Mucosa of rectum (tissue), 2 donors: ENCODE measurements at regions not wholly inside any gene's neighbourhood (a gene's known extent, or its start where the extent isn't known, plus 50 kb on each side); places are given as distances from the start of the nearest gene placed in this dataset.

ENCODE experiments used
- H3K27ac ChIP-seq, 2 donors: one replicate each; pipeline ENCODE4 v1.7.0; 2013; ENCODE audit warnings: inconsistent platforms in 2 of 2, low read depth in 2 of 2, low read length in 2 of 2
- H3K27me3 ChIP-seq, 2 donors: one replicate each; pipeline ENCODE4 v1.7.0; 2013; ENCODE audit warnings: low read length in 2 of 2; ENCODE audit not compliant: control insufficient read depth in 2 of 2, insufficient read depth in 2 of 2
- H3K36me3 ChIP-seq, 2 donors: one replicate each; pipeline ENCODE4 v1.7.0; 2013; ENCODE audit warnings: low read length in 2 of 2; ENCODE audit not compliant: control insufficient read depth in 2 of 2, insufficient read depth in 2 of 2
- H3K4me1 ChIP-seq, 2 donors: one replicate each; pipeline ENCODE4 v1.7.0; 2013; ENCODE audit warnings: low read length in 2 of 2, mild to moderate bottlenecking in 1 of 2; ENCODE audit not compliant: control insufficient read depth in 2 of 2, insufficient read depth in 2 of 2
- H3K4me3 ChIP-seq, 2 donors: one replicate each; pipeline ENCODE4 v1.7.0; 2013; ENCODE audit warnings: low read length in 2 of 2
- H3K9ac ChIP-seq, 2 donors: one replicate each; pipeline ENCODE4 v1.7.0; 2013; ENCODE audit warnings: low read length in 2 of 2, low read depth in 1 of 2, mild to moderate bottlenecking in 1 of 2
- H3K9me3 ChIP-seq, 2 donors: one replicate each; pipeline ENCODE4 v1.7.0; 2013; ENCODE audit warnings: low read length in 2 of 2; ENCODE audit not compliant: control insufficient read depth in 2 of 2
- donor health status: healthy.
- donor health status: Normal muscosa, but diverticular disease.

DNA sequence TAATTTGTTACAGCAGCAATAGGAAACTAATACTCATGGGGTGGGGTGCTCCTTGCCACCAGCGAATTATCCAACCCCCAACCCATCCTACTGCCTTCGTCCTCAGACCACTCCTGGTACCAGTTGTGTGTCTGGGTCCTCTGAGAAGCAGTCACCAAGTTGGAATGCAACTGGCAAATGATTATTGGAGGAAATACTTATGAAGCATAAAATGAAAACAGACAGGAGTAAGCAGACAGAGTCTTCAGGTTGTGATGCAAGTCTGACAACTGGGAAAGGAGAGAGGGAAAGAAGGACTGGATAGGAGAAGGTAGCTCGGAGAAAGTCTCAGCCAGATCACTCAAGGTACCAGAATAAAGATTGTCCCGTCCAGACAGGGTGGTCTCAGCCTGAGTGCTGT lies 181.1 kb upstream of the ARID2 start:
- Histone ChIP-seq H3K9me3 (no peaks in the 10 kb centered on the region), H3K4me1 (no peaks in the 10 kb centered on the region), H3K36me3 (no peaks in the 10 kb centered on the region), H3K4me3 (no peak overlapping the region), H3K27me3 (no peaks in the 10 kb centered on the region), H3K27ac (no peak overlapping the region), H3K9ac (no peak overlapping the region)

DNA sequence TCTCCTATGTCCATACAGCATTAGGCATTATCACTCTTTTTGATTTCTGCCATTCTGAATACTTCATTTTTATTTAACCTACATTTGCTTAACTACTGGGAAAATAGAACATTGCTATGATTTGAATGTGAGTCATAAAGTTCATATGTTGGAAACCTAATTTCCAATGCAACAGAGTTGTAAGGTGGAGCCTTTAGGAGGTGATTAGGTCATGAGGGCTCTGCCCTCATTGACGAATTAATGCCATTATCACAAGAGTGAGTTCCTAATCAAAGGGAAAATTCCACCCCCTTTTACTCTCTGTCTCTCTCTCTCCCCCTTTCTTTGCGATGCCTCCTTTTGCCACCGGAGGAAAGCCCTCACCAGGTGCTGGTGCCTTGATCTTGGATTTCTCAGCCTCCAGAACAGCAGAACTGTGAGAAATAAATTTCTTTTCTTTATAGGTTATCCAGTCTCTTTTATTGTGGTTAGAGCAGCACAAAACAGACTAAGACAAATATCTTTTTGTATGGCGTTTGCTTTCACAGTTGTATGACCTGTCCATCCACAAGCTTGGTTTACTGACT lies 180.1 kb upstream of the ARID2 start:
- Histone ChIP-seq H3K4me1 (no peaks in the 10 kb centered on the region), H3K27me3 (no peaks in the 10 kb centered on the region), H3K27ac (no peak overlapping the region), H3K36me3 (no peaks in the 10 kb centered on the region), H3K4me3 (no peak overlapping the region), H3K9ac (no peak overlapping the region), H3K9me3 (no peaks in the 10 kb centered on the region)

DNA sequence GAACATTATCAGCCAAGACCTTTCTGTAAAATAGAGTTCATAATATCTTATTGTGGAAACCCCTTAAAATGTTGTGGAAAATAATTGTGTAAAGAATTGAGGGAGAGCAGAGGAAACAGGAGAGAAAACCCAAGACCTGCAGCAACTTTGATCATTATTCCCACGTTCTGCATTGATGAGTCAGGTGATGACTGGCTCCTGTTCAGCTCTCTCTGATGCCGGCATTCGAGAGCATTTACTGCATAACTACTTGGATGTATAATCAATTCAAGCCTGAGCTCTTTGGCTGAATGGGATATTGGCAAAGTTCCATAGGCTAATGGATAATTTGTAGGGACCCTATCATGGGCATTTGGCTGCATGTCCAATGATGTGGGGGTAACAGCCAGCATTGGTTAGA lies 176.3 kb upstream of the ARID2 start:
- H3K27me3 ChIP-seq: no peaks in the 10 kb centered on the region
- no peaks in the 10 kb centered on the region for H3K4me1 ChIP-seq
- no peak overlapping the region for H3K4me3 ChIP-seq
- H3K36me3 ChIP-seq: no peaks in the 10 kb centered on the region
- no peaks in the 10 kb centered on the region for H3K9me3 ChIP-seq
- no peak overlapping the region for H3K9ac ChIP-seq
- no peak overlapping the region for H3K27ac ChIP-seq

- Histone ChIP-seq H3K27me3 (no peaks in the 10 kb centered on the region), H3K4me3 (no peak overlapping the region), H3K4me1 (no peaks in the 10 kb centered on the region), H3K27ac (no peak overlapping the region), H3K9me3 (no peaks in the 10 kb centered on the region), H3K36me3 (no peaks in the 10 kb centered on the region), H3K9ac (no peak overlapping the region)
Measured at GRCh38 chr12:45557016-45557415, 172.5 kb upstream of the ARID2 start.

GRCh38 chr12:45558353-45558752 lies 171.2 kb upstream of the ARID2 start:
- no peak overlapping the region for H3K4me3 ChIP-seq
- H3K9ac ChIP-seq: no peak overlapping the region
- no peaks in the 10 kb centered on the region for H3K9me3 ChIP-seq
- no peak overlapping the region for H3K27ac ChIP-seq
- H3K27me3 ChIP-seq: no peaks in the 10 kb centered on the region
- no peaks in the 10 kb centered on the region for H3K36me3 ChIP-seq
- no peaks in the 10 kb centered on the region for H3K4me1 ChIP-seq

DNA sequence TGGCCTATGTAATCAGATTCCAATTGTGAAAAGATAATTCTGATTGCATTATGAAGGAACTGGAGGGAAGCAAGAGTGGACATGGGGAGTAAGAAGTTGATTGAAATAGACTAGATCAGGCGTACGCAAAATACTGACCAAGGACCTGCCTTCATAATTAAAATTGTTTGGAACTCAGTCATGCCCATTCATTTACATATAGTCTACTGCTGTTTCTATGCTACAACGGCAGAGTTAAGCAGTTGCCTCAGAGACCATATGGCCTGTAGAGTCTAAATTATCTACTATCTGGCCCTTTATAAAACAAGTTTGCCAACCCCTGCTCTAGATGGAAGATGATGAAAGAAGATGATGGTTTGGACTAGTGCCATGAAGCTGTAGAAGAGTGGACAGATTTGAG lies 170.0 kb upstream of the ARID2 start:
- Histone ChIP-seq H3K9me3 (no peaks in the 10 kb centered on the region), H3K36me3 (no peaks in the 10 kb centered on the region), H3K27me3 (no peaks in the 10 kb centered on the region), H3K4me3 (no peak overlapping the region), H3K4me1 (no peaks in the 10 kb centered on the region), H3K9ac (no peak overlapping the region), H3K27ac (no peak overlapping the region)

GRCh38 chr12:45560689-45561088 lies 168.8 kb upstream of the ARID2 start:
- H3K9ac ChIP-seq: no peak overlapping the region
- H3K27ac ChIP-seq: no peak overlapping the region

GRCh38 chr12:45561488-45561887 lies 168.0 kb upstream of the ARID2 start:
- no peak overlapping the region for H3K4me3 ChIP-seq
- H3K9me3 ChIP-seq: no peaks in the 10 kb centered on the region
- no peaks in the 10 kb centered on the region for H3K4me1 ChIP-seq
- H3K9ac ChIP-seq: no peak overlapping the region
- no peaks in the 10 kb centered on the region for H3K27me3 ChIP-seq
- no peak overlapping the region for H3K27ac ChIP-seq
- no peaks in the 10 kb centered on the region for H3K36me3 ChIP-seq

More at GRCh38 chr12:45560689-45561088, 168.8 kb upstream of the ARID2 start:
- Histone ChIP-seq H3K36me3 (no peaks in the 10 kb centered on the region), H3K9me3 (no peaks in the 10 kb centered on the region), H3K4me1 (no peaks in the 10 kb centered on the region), H3K4me3 (no peak overlapping the region), H3K27me3 (no peaks in the 10 kb centered on the region)

GRCh38 chr12:45565590-45565989 lies 163.9 kb upstream of the ARID2 start:
- Histone ChIP-seq H3K4me3 (no peak overlapping the region), H3K27me3 (no peaks in the 10 kb centered on the region), H3K9ac (no peak overlapping the region), H3K4me1 (no peaks in the 10 kb centered on the region), H3K9me3 (no peaks in the 10 kb centered on the region), H3K36me3 (no peaks in the 10 kb centered on the region), H3K27ac (no peak overlapping the region)

DNA sequence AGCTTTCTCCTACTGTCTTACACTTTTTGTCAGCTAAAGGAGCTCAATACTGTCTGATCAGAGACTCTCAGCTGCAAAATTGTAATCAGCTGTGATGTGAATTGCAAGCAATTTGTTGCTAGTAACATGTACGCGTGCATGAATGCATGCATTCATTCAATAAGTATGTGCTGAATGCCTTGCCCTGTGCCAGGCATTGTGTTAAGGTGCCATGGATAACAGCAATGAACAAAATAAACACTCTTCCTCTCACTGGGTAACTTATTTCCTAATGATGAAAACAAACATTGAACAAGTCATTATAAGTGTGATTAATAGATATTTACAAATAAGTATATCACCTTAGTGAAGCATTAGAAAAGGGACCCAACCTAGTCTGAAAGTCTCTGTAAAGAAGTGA lies 163.2 kb upstream of the ARID2 start:
- Histone ChIP-seq H3K36me3 (no peaks in the 10 kb centered on the region), H3K27me3 (no peaks in the 10 kb centered on the region), H3K9ac (no peak overlapping the region), H3K9me3 (no peaks in the 10 kb centered on the region), H3K4me1 (peaks cover 0 to under 1% of the 10 kb centered on the region in 2 donors), H3K4me3 (no peak overlapping the region), H3K27ac (no peak overlapping the region)

DNA sequence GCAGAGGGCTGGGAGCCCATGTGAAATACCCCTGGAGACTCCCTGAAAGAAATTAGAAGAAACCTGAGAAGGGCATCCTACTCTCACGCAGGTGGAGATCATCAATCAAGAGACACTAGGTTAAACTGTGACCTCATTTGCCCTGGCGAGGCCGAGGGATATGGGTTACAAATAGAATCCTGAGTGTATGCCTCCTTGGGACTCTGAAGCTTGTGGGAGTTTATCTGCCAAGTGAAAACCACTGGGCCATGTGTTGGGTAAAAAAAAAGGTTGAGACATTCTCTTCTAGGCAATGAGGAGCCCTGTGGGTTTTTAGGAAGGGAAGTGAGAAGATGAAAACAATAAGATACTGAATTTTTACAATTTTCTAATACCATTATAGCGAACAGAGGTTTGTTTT lies 160.7 kb upstream of the ARID2 start:
- Histone ChIP-seq H3K9ac (no peak overlapping the region), H3K4me3 (no peak overlapping the region), H3K27me3 (no peaks in the 10 kb centered on the region), H3K4me1 (peaks cover 9 to 10% of the 10 kb centered on the region in 2 donors), H3K27ac (no peak overlapping the region), H3K36me3 (no peaks in the 10 kb centered on the region), H3K9me3 (no peaks in the 10 kb centered on the region)
